ENCODE measurements at regions not wholly inside any gene's neighbourhood (a gene's known extent, or its start where the extent isn't known, plus 50 kb on each side); places are given as distances from the start of the nearest gene placed in this dataset.

GRCh38 chr10:113454341-113455061, 98.4 kb upstream of the HABP2 start:
- Histone ChIP-seq H3K9me3 (ENCODE audit: severe bottlenecking) (no peaks in the 10 kb centered on the region), H3K27me3 (ENCODE audit: insufficient read depth, low read depth, severe bottlenecking) (no peaks in the 10 kb centered on the region), H3K27ac (no peak overlapping the region), H3K36me3 (no peaks in the 10 kb centered on the region), H3K4me3 (ENCODE audit: low read depth, low read length) (no peak overlapping the region)
- DNase-seq, result peak; percentile 55
- peak; percentile 77 for TF ChIP-seq CTCF (IDR thresholded peaks at IDR 0.05; ENCODE audit: low read depth, low read length)

GRCh38 chr10:113455947-113456346, 96.9 kb upstream of the HABP2 start:
- Histone ChIP-seq H3K36me3 (no peaks in the 10 kb centered on the region), H3K4me3 (ENCODE audit: low read depth, low read length) (no peak overlapping the region), H3K9me3 (ENCODE audit: severe bottlenecking) (no peaks in the 10 kb centered on the region), H3K27ac (no peak overlapping the region), H3K27me3 (ENCODE audit: insufficient read depth, low read depth, severe bottlenecking) (no peaks in the 10 kb centered on the region)
- DNase-seq, result no peak
- no peak for TF ChIP-seq CTCF (IDR thresholded peaks at IDR 0.05; ENCODE audit: low read depth, low read length)

- no peak overlapping the region for H3K4me3 ChIP-seq (ENCODE audit: low read depth, low read length)
- no peak for DNase-seq
- H3K27me3 ChIP-seq (ENCODE audit: insufficient read depth, low read depth, severe bottlenecking), result no peaks in the 10 kb centered on the region
- no peak for TF ChIP-seq CTCF (IDR thresholded peaks at IDR 0.05; ENCODE audit: low read depth, low read length)
- no peaks in the 10 kb centered on the region for H3K9me3 ChIP-seq (ENCODE audit: severe bottlenecking)
- H3K36me3 ChIP-seq, result no peaks in the 10 kb centered on the region
- H3K27ac ChIP-seq, result no peak overlapping the region
These were observed 96.1 kb upstream of the HABP2 start for GRCh38 chr10:113456741-113457140.

- no peak for DNase-seq
- no peak for TF ChIP-seq CTCF (IDR thresholded peaks at IDR 0.05; ENCODE audit: low read depth, low read length)
These were observed 95.4 kb upstream of the HABP2 start for GRCh38 chr10:113457408-113457807.

GRCh38 chr10:113458451-113458850, 94.4 kb upstream of the HABP2 start:
- Histone ChIP-seq H3K9me3 (ENCODE audit: severe bottlenecking) (no peaks in the 10 kb centered on the region), H3K27ac (no peak overlapping the region), H3K4me3 (ENCODE audit: low read depth, low read length) (no peak overlapping the region), H3K36me3 (no peaks in the 10 kb centered on the region), H3K27me3 (ENCODE audit: insufficient read depth, low read depth, severe bottlenecking) (no peaks in the 10 kb centered on the region)
- DNase-seq, result no peak
- no peak for TF ChIP-seq CTCF (IDR thresholded peaks at IDR 0.05; ENCODE audit: low read depth, low read length)

More at GRCh38 chr10:113457408-113457807, 95.4 kb upstream of the HABP2 start:
- H3K36me3 ChIP-seq, result no peaks in the 10 kb centered on the region
- H3K27me3 ChIP-seq (ENCODE audit: insufficient read depth, low read depth, severe bottlenecking), result no peaks in the 10 kb centered on the region
- H3K9me3 ChIP-seq (ENCODE audit: severe bottlenecking), result no peaks in the 10 kb centered on the region
- no peak overlapping the region for H3K4me3 ChIP-seq (ENCODE audit: low read depth, low read length)
- H3K27ac ChIP-seq, result no peak overlapping the region

GRCh38 chr10:113458944-113459343, 93.9 kb upstream of the HABP2 start:
- Histone ChIP-seq H3K9me3 (ENCODE audit: severe bottlenecking) (no peaks in the 10 kb centered on the region), H3K27me3 (ENCODE audit: insufficient read depth, low read depth, severe bottlenecking) (no peaks in the 10 kb centered on the region), H3K4me3 (ENCODE audit: low read depth, low read length) (no peak overlapping the region), H3K27ac (no peak overlapping the region), H3K36me3 (no peaks in the 10 kb centered on the region)
- no peak for DNase-seq
- no peak for TF ChIP-seq CTCF (IDR thresholded peaks at IDR 0.05; ENCODE audit: low read depth, low read length)

All from WERI-Rb-1 (cell line).